Activated CD8-positive, alpha-beta memory T cell treated with anti-CD3 and anti-CD28 coated beads for 36 hours (primary cell): ENCODE measurements at regions not wholly inside any gene's neighbourhood (a gene's known extent, or its start where the extent isn't known, plus 50 kb on each side); places are given as distances from the start of the nearest gene placed in this dataset.

Experiments
- CTCF ChIA-PET: fragments of 350-600 bp; sonication (Branson Sonifier 250); formaldehyde crosslinking; loops from one replicate; lab custom pipeline; 2021; ENCODE audit warnings: antibody characterized with exemption; lab: Charles Lee
- POLR2A ChIA-PET: fragments of 350-600 bp; sonication (Branson Sonifier 250); formaldehyde crosslinking; loops from one replicate; lab custom pipeline; 2021; ENCODE audit warnings: antibody characterized with exemption; lab: Charles Lee

DNA sequence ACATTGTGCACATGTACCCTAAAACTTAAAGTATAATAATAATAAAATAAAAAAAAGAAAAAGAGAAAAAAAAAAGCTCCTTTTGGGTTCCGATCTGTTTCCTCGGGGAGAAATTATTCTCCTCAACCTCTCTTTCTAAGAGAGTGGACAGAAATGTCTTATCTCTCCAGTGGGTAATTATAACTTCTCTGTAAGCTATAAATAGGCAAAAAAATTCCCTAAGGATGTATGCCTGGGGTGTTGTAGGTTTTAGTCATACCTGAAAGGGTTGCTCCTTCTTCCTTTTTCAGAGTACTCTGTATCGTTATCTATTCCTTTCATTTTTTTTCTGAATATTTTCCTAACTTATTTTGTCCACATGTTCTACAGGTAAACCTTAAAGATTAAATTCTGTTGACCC, 169.7 kb upstream of the PTPRK start:
- ChIA-PET CTCF (no interaction called here), POLR2A (no interaction called here)

DNA sequence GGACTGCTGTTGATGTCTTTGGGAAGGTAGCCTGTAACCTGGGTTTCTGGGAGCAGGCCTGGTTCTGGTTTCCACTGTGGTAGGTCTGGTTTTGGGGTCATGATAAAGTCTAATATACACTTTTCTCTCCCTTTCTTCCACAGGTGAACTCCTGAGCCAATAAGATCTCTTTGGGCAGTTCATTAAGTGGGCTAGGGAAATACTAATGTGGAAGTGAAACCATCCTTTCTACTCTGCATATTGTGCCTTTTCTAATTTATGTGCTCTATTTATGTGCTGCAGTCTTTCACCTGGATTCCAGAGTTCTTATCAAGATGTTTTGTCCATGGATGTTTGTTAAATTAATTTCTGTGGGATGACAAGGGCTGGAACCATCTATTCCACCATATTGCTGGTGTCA, 165.7 kb upstream of the PTPRK start:
- POLR2A ChIA-PET = no interaction called here
- CTCF ChIA-PET = no interaction called here

DNA sequence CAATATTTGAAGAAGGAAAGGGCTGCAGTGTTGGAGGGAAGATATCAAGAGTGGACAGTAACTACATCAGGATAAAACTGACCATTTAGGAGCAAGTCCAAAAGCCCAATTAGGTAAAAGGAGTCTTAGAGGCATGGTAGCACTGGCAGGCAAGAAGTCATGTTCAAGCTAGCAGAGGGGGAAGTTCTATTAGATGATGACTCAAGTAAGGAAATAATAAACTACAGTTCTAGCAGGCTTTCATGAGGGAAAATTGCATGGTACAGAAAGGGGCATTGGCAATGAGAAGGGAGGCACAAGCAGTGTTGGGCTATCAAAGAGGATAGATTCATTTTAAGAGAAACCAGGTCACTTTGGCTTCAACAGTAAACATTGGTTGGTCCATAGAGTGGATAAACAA, 156.1 kb upstream of the PTPRK start:
- CTCF ChIA-PET = no interaction called here
- POLR2A ChIA-PET = no interaction called here

DNA sequence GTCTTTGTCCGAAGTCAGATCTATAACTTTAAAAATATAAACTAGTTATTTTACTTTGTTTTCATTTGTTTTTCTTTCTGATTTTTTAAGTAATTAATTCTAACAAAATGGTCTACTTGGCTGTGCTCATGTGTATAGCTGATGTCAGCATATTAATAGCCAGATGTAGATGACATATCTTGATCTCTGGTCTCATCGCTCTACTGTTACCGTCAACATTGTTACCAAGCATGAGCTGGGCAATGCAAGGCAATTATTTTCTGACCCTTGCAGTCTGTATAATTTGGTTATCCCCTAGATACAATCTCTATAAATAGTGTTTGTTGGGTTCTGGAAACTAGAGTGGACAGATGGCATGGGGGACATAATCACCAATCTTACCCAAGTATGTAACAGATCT, 151.6 kb upstream of the PTPRK start:
- POLR2A ChIA-PET = no interaction called here

DNA sequence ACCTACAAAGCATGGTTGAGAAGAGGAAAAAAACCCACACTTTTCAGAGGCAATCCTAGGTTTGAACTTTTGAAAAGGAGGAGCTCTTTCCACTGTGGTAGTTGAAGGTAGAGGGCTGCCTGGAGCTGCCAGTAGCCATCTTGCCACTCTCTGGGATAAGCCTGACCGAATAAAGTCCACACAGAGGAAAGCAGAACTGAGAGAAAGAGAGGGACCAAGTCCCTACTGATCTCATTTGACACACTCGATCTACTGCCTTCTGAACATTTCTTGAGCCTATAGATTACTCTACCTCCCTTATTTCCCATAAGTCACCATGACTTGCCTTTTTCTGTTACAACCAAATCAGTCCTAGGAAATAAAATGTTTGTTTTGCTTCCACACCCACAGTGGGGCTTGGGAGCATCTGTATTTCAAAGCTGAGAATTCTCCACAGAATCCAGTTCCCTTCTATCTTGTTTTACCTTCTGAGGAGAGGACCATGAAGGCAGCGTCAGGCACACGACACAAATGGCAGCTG, 147.0 kb upstream of the PTPRK start:
- CTCF ChIA-PET = interaction anchor here (1.0 kb wide), 1 partner anchor 169 kb away, joined by 3 read pairs; no protein-coding TSS in a partner anchor
- POLR2A ChIA-PET = interaction anchor here (0.6 kb wide), 1 partner anchor 643 kb away, joined by 3 read pairs; no protein-coding TSS in a partner anchor

More for the DNA sequence above, 151.6 kb upstream of the PTPRK start:
- CTCF ChIA-PET = no interaction called here

DNA sequence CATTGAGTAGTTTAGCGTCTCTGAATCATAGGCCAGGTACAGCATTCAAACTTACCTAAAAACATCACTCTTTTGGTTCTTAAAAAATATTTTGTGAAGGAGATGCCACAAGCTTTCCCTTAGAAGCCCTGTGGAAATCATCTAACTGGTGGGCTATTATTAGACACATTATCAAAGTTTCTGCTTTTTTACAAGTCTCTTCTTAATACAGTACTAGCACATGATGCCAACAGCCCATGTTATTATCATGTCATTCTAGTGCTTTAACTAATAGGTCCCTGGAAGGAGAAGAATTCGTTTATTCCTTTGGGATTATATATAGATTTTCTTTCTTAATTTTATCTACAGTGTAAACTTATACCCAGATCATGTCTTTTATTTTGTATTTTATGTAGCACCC, 146.0 kb upstream of the PTPRK start:
- ChIA-PET POLR2A (no interaction called here), CTCF (no interaction called here)

DNA sequence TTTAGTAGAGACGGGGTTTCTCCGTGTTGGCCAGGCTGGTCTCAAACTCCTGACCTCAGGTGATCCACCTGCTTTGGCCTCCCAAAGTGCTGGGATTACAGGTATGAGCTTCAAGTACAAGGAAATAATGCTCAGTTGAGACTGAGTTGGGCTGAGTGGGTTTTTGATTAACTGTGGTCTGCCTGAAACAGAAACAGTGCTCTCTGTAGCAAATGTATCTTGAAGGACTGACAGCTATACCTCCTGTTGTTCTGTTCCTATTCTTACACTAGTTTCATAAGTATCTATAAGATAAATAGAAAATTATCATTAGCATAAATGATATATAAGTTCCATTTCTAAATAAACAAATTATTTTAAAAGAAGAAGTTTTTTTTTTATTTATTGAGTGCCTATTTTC, 142.8 kb upstream of the PTPRK start:
- ChIA-PET CTCF (no interaction called here), POLR2A (no interaction called here)

DNA sequence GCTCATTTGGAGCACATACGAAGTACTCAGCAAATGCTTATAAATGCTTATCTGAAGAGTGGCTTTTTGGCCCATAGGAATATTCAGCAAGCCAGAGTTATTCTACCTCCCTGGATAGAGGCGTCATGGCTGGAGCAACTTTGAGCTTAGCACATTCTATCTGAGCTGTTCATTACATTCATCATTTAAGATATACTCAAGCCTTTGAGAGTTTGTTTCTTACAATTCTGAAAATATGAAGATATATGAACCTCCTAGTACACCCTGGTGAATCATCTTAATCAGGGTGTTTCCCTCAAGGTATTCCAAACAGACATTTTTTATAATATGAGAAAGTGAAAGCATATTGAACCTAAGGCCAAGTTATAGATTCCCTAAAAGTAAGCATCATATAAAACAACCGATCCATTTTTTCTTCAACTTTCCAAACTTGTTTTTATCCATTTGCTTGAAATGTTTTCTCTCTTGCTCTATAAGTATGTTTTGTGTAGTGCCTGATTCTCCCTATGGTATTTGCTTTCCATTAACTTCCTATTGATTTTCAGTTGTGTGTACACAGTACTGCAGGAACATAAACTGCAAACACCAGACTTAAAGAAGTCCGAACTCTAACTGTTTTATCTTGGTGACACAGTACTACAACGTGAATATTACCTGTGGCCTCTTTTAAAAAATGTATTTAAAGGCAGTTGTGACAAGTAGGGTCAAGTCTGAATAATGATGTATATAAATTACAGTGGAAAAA, 139.7 kb upstream of the PTPRK start:
- ChIA-PET POLR2A (no interaction called here), CTCF (no interaction called here)

DNA sequence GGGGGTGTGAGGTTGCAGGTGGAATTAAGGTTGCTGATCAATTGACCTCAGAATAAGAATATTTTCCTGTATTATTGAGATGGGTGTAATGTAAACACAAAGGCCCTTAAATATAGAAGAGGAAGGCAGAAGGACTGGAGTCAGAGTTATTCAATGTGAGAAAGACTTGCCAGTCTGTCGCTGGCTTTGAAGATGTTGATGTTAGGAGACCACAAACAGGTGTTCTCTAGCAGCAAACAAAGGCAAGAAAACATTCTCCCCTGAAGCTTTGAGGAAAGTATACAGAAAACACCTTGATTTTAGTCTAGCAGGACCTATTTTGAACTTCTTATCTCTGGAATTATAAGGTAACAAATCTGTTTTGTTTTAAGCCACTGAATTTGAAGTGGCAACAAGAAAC, 138.9 kb upstream of the PTPRK start:
- POLR2A ChIA-PET = no interaction called here
- CTCF ChIA-PET = no interaction called here

DNA sequence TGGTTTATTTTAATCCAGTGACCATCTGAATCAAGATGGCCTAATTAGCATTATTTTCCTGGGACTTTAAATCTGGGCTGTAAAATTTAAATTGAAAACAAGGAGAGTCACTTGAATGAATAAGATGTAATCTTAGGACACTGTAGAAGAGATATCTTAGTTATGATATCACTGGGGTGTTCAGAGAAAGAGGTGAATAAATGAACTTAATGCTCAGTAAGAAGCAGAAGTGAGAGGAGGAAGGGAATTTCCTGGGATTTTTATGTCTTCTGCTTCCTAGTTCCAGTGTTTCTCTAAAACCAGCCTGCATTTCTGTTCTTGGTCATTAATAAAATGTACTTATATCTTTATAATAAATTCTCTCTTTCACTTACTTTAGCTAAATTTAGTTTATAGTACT, 136.8 kb upstream of the PTPRK start:
- CTCF ChIA-PET = no interaction called here
- POLR2A ChIA-PET = no interaction called here

DNA sequence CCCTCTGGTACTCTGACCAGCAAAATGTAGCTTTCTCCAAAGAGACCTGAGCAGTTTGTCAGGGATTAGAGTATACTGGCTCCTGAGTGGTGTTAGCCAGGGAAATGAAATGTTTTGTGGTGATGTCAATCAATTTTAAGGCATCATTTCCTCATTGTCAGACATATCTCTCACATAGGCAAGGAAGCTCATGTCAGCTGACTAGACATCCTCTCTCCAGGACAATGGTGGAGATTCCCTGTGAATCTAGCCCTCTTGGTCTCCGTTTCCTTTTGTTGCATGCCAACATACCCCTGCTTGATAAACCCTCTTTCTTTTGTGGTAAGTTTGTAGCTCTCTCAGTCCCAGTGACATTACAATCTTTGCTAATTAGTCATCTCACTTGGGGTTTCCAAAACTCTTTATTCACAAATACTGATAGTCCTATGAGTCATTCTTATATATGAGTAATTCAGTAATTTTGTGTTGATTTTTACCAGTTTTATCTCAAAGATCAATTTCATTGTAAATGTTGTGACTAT, 135.6 kb upstream of the PTPRK start:
- ChIA-PET CTCF (interaction anchor here (0.8 kb wide), 1 partner anchor 28 kb away, joined by 6 read pairs; no protein-coding TSS in a partner anchor), POLR2A (no interaction called here)

DNA sequence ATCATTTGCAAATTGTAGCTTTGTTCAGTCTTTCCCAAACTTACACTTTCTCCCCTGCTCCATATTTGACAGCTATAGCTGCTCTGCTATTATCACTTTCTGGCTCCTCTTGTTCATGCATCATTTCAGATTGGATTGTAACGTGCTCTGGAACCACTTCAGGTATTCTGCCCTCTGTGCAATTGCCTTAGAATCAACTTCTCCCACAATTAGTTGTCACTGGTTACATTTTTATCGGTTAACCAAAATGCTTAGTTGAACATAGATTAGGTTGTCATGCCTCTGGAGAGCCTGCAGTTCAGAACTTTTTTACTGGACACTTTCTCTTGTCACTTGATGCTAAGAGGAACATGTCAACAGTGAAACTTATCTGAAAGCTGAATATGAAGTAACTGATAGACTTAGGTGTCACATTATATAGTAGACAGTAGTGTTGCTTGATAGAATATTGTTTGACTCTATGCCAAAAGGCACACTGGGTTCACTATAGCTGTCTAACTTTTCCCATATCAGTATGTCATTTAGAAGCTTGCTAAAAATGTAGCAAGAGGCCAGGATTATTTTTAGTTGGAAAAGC, 127.7 kb upstream of the PTPRK start:
- CTCF ChIA-PET = no interaction called here

DNA sequence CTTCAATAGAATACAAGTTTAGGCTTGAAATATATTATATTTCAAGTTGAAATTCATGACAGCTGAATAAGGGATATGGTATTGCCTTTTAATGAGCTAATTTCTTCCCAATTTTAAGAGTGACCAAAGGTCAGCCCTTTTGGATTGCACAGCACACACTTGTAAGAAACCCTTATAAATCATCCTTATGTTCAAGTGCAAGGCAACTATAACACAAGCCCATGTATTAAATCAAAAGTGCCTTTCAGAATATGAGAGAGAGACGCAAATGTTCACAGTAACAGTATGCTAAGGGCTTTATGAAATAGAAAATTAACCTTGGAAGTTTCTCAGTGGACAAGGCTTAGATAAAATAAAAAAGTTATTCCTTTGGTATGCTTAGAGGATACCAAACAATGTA, 121.7 kb upstream of the PTPRK start:
- CTCF ChIA-PET = no interaction called here
- POLR2A ChIA-PET = no interaction called here

More for the DNA sequence above, 127.7 kb upstream of the PTPRK start:
- POLR2A ChIA-PET = no interaction called here

DNA sequence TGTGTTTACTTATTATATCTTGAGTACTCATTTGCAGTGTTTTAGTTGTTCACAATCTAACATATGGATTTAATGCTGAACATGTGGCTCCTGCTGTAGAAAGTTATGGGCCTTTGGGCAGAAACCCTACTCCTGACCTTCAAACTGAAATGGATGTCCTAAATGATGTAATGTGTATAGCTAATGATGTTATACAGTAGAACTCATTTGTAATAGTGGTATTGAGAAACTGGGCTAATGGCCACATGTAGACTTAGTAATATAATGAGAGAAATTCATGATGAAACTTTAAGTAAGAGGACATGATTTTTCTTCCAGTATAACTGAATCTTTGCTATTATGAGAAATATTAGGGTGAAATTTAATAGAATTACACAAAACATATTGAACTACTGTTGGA, 121.3 kb upstream of the PTPRK start:
- CTCF ChIA-PET = no interaction called here
- POLR2A ChIA-PET = no interaction called here

DNA sequence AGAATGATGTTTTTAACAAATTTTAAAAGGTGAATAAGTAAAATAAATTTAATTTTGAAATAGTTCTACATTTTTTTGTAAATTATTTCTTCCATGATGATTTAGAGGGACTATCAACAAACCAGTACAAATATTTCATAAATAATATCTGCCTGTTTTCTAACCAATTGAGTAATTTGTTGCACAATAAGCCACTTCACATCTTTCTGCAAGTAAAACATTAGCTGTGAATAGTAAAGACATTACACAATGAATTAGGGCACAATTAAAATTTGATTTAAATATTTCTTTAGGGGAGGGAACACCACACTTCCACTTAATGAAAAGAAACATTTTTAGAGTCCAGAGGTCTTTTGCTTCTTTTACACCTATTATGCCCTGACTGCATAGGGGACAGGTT, 118.4 kb upstream of the PTPRK start:
- CTCF ChIA-PET = no interaction called here
- POLR2A ChIA-PET = no interaction called here

DNA sequence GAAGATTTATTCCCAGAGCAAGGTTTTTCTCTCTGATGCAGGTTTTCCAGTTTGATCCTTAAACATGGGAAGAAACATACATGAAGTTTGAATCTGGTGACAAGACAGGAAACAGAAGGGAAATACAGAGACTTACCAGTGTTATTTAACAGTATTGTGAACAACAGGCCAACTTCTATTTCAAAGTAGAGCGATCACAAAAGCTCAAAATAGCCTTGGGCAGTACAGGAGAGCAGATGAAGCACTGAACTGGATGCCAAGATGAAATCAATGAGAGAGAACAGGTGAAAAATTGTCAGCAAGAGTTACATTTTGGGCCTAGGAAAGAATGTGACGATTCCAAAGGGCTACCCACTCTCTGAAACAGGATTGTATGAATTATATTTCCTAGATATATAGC, 114.8 kb upstream of the PTPRK start:
- ChIA-PET CTCF (no interaction called here), POLR2A (no interaction called here)

DNA sequence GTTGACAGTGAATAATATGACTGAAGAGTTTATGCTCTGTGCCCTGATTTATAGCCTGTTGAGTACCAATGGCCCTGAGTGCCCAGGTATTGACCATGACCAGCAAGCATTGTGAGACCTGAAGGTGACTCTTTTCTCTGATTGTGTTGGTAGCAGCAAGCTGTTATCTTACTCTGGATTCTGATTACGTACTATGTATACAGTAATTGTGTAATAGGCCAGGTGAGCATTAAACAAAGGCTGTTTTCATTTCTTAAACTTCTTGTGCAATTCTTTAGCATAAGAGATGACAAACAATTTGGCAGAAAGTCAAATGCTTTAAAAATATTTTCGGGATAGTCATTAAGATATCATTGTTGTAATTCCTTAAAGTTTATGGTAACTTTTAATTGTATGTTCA, 111.7 kb upstream of the PTPRK start:
- ChIA-PET POLR2A (no interaction called here), CTCF (no interaction called here)

DNA sequence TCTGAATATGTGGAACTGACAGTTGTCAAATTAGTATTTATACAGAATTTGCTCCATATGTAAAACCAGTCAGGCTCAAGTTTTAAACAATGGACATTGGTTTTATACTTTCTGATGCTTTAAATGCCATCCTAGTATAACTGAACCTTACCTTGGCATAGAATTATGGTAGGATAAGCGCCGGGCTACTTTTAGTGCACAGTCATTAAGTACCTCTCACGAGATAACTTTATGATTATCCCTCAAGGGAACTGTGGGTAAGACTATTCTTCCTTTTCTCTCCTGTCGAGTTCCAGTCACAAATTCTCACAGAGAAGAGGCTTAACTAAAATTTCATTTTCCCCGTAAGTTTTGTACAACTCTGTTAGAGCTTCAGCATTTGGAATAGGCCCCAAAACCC, 110.6 kb upstream of the PTPRK start:
- ChIA-PET POLR2A (no interaction called here), CTCF (no interaction called here)

DNA sequence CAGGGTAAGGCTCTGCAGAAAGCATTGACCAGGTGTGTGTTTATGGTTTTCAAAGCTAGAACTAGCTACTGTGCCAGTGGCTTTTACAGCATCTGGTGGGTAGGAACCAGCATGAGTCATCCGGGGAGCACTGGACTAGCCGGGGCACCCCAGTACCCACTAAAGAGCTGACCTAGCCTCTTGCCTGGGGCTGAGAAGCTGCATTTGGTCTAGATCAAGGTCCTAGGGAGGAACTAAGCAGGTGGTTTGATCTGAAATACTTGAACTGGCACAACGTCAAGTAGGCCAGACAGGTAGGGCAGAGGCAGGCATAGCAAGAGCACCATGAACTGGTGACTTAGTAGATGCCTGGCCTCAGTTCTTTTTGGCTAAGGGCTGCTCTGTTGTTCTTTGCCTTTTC, 109.8 kb upstream of the PTPRK start:
- ChIA-PET POLR2A (no interaction called here), CTCF (no interaction called here)

DNA sequence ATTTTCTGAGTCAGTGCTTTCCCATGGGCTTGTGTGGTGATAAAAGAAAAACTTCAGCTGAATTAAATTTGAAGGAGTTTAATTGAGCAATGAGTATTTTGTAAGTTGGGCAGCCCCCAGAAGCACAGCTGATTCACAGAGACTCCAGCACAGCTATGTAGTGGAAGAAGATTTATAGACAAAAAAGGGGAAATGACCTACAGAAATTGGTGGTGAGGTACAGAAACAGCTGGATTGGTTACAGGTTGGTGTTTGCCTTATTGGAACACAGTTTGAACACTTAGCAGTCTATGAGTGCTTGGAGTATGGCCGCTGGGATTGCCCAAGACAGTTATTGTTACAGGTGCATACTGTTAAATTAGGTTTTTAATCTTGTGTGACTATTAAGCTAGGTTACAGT, 96.9 kb upstream of the PTPRK start:
- CTCF ChIA-PET = no interaction called here
- POLR2A ChIA-PET = no interaction called here

DNA sequence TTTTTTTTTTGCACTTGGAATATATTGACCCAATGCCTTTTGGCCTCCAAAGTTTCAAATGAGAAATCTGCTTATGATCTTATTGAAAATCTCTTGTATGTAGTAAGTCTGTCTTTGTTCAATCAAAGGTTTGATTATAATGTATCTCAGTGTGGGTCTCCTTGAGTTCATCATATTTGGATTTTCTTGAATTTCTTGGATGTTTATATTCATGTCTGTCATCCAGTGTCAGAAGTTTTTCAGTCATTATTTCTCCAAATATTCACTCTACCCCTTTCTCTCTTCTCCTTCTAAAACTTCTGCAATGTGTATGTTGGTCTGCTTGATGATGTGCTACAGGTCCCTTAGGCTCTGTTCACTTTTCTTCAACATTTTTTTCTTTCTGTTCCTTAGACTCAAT, 95.9 kb upstream of the PTPRK start:
- ChIA-PET POLR2A (no interaction called here), CTCF (no interaction called here)
